Astrocyte of the spinal cord (primary cell): ENCODE measurements at regions not wholly inside any gene's neighbourhood (a gene's known extent, or its start where the extent isn't known, plus 50 kb on each side); places are given as distances from the start of the nearest gene placed in this dataset.
"Not testable (repeated sequence)": the region's sequence is repeated elsewhere in the genome, so short reads cannot be mapped to it uniquely, and the experiment has no call there.

Experiments
- DNase-seq: peaks from one replicate; pipeline ENCODE4 v3.0.0; 2011; ENCODE audit warnings: low read depth, low spot score
- H3K4me3 ChIP-seq: 2 replicates; pipeline ENCODE4 v1.5.1; 2011; ENCODE audit warnings: low read depth, mild to moderate bottlenecking, low read length, moderate library complexity
- in situ Hi-C: cut with HindIII; loops from 2 replicates; pipeline ENCODE4 v1.10.0; 2017; ENCODE audit warnings: low sequenced_read_pairs
- TF ChIP-seq, protein P1 (sequence below): IDR thresholded peaks from 2 replicates; pipeline ENCODE4 v1.5.1; 2012; ENCODE audit warnings: low read depth, mild to moderate bottlenecking, low read length, inconsistent platforms

DNA sequence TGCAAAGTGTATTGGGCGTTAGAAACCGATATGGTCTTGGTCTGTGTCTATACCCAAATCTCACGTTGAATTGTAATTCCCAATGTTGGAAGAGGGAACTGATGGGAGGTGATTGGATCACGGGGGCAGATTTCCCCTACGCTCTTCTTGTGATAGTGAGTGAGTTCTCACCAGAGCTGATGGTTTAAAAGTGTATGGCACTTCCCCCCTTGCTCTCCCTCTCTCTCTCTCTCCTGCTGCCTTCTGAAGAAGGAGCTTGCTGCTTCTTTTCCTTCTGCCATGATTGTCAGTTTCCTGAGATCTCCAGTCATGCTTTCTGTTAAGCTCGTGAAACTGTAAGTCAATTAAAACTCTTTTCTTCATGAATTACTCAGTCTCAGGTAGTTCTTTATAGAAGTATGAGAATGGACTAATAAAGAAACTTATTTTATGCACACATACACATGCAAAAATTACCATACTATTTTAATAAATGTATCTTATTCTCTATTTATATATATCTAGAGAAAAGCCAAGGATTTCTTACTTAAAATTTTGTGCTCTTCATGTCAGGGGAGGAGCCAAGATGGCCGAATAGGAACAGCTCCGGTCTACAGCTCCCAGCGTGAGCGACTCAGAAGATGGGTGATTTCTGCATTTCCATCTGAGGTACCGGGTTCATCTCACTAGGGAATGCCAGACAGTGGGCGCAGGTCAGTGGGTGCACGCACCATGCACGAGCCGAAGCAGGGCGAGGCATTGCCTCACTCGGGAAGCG, 1891.0 kb upstream of the FLRT2 start:
- in situ Hi-C loops, result no loop called here

GRCh38 chr14:83639505-83639875, 1890.5 kb upstream of the FLRT2 start:
- in situ Hi-C loops, DNase-seq, H3K4me3 ChIP-seq: not testable (repeated sequence)

More for the DNA sequence above, 1891.0 kb upstream of the FLRT2 start:
- H3K4me3 ChIP-seq, result no peak overlapping the region
- DNase-seq, result no peak
- TF ChIP-seq, protein P1, sequence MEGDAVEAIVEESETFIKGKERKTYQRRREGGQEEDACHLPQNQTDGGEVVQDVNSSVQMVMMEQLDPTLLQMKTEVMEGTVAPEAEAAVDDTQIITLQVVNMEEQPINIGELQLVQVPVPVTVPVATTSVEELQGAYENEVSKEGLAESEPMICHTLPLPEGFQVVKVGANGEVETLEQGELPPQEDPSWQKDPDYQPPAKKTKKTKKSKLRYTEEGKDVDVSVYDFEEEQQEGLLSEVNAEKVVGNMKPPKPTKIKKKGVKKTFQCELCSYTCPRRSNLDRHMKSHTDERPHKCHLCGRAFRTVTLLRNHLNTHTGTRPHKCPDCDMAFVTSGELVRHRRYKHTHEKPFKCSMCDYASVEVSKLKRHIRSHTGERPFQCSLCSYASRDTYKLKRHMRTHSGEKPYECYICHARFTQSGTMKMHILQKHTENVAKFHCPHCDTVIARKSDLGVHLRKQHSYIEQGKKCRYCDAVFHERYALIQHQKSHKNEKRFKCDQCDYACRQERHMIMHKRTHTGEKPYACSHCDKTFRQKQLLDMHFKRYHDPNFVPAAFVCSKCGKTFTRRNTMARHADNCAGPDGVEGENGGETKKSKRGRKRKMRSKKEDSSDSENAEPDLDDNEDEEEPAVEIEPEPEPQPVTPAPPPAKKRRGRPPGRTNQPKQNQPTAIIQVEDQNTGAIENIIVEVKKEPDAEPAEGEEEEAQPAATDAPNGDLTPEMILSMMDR, result no peak

- in situ Hi-C loops, result no loop called here
- H3K4me3 ChIP-seq, result no peak overlapping the region
- no peak for DNase-seq
- TF ChIP-seq, protein P1, result no peak
Observed at GRCh38 chr14:83646228-83646627, 1883.7 kb upstream of the FLRT2 start.

- DNase-seq, result no peak
- in situ Hi-C loops, result no loop called here
- no peak overlapping the region for H3K4me3 ChIP-seq
- TF ChIP-seq, protein P1, result no peak
Observed at GRCh38 chr14:83660597-83660996, 1869.3 kb upstream of the FLRT2 start.

DNA sequence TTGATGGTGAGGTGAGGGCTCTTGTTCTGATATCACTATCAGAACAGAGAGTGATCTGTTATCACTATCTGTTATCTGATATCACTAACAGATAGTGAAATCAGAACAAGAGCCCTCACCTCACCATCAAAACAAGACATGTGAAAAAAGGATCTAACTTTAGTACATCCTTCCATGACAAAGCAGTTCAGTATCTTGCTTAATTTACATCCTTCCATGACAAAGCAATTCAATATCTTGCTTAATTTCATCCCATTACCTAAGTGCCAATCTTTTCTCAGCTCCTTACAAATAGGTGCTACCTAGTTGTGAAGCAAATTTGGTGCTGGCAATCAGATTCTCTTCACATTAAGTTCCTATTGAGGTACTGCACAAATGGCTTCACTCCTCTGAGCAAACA, 1865.6 kb upstream of the FLRT2 start:
- TF ChIP-seq, protein P1, result no peak
- DNase-seq, result no peak
- in situ Hi-C loops, result no loop called here

GRCh38 chr14:83689265-83689664, 1840.7 kb upstream of the FLRT2 start:
- TF ChIP-seq, protein P1, result no peak
- no peak overlapping the region for H3K4me3 ChIP-seq
- DNase-seq, result no peak
- in situ Hi-C loops, result no loop called here

More for the DNA sequence above, 1865.6 kb upstream of the FLRT2 start:
- H3K4me3 ChIP-seq, result no peak overlapping the region

DNA sequence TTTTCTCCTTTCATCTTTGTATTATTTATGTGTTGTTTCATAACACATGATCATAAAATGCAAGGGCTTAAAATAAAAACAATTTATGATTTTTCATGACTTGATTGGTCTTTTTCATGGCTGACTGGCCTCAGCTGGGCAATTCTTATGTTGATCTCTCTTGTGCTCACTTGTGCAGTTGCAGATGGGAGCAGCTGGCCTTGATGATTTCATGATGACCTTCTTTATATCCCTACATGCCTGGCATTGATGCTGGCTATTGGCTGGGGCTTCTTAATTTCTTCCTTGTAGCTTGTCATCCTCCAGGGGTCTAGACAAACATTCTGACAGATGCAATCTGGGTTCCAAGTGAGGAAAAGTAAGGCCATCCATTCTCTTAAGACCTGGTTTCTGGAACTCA, 1832.8 kb upstream of the FLRT2 start:
- DNase-seq, result no peak
- no peak overlapping the region for H3K4me3 ChIP-seq
- TF ChIP-seq, protein P1, result no peak
- in situ Hi-C loops, result no loop called here
